GM18868 (cell line): ENCODE measurements at regions not wholly inside any gene's neighbourhood (a gene's known extent, or its start where the extent isn't known, plus 50 kb on each side); places are given as distances from the start of the nearest gene placed in this dataset.

Experiments used
- ATAC-seq: cut with Tn5 transposase; IDR thresholded peaks from one replicate; pipeline ENCODE4 v1.9.1; 2021; ENCODE audit warnings: mild to moderate bottlenecking, moderate library complexity; ENCODE audit not compliant: unreplicated experiment

DNA sequence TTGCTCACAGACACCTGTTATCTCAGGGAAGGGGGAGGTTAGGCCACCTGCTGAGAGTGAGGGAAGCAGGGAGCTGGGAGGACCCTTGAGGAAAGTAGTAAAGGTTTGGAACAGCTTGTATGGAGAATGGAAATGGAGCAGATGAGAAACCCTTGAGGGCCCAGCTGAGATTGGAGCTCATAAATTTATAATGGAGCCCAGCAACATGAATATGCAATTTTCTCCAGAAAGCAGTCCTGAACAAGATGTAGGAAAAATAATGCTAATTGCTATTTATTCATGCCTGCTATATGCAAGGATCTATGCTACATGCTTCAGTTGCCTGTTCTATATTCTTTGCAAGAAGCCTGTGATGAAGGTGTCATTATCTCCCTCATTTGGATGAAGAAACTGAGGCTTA is 67.5 kb upstream of the LEF1 start:
- no peak for ATAC-seq

GRCh38 chr4:108227923-108228322 is 59.2 kb upstream of the LEF1 start:
- ATAC-seq = no peak

- ATAC-seq = no peak
Observed at GRCh38 chr4:108224611-108225053, 55.9 kb upstream of the LEF1 start.

- no peak for ATAC-seq
Observed at GRCh38 chr4:108223313-108223712, 54.6 kb upstream of the LEF1 start.

DNA sequence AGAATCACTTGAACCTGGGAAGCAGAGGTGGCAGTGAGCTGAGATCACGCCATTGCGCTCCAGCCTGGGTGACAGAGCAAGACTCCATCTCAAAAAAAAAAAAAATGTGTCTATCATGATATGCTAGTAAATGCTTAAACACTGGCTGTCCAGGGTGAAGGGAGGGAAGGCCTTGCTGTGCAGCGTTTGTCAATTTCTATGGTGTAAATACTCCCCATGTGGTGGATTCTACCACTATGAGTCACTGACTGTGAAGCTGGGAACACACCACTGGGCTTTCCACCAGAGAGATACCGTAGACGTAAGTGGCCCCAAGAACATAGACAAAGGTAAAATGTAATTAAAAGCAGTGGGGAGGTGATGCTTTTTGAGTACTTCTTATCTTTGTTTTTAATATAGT is 51.3 kb upstream of the LEF1 start:
- ATAC-seq = no peak
